HL-60 (cell line): ENCODE measurements at regions not wholly inside any gene's neighbourhood (a gene's known extent, or its start where the extent isn't known, plus 50 kb on each side); places are given as distances from the start of the nearest gene placed in this dataset.

Experiments
- DNase-seq, 2 experiments: peaks; one replicate each; pipeline ENCODE4 v3.0.0-alpha.2; 2010 to 2020; ENCODE audit warnings: low read depth in 1 of 2, low spot score in 1 of 2
- H3K27ac ChIP-seq: fragments of 250-450 bp; sonication (Bioruptor Pico); replicated peaks from 2 replicates; pipeline ENCODE4 v1.5.1; 2020; ENCODE audit warnings: mild to moderate bottlenecking, moderate library complexity
- H3K27me3 ChIP-seq: fragments of 250-450 bp; sonication (Bioruptor Pico); 2 replicates; pipeline ENCODE4 v1.5.1; 2021; ENCODE audit warnings: mild to moderate bottlenecking, moderate library complexity; ENCODE audit not compliant: insufficient read depth, poor library complexity, severe bottlenecking
- H3K4me3 ChIP-seq: replicated peaks from 2 replicates; pipeline ENCODE4 v1.5.1; 2011; ENCODE audit warnings: mild to moderate bottlenecking, control low read depth, low read length; ENCODE audit not compliant: insufficient read depth
- GABPA ChIP-seq: IDR thresholded peaks from 2 replicates; pipeline ENCODE4 v1.6.1; 2012; ENCODE audit warnings: low read depth
- POLR2AphosphoS5 ChIP-seq: IDR thresholded peaks from 2 replicates; pipeline ENCODE4 v1.6.1; 2012; ENCODE audit warnings: low read depth
- SPI1 ChIP-seq: IDR thresholded peaks from 2 replicates; pipeline ENCODE4 v1.6.1; 2012; ENCODE audit warnings: low read depth, mild to moderate bottlenecking, borderline replicate concordance
- TF ChIP-seq, protein P1 (sequence below): IDR thresholded peaks from one replicate; pipeline ENCODE4 v1.5.1; 2011; ENCODE audit warnings: low read length, control low read depth, inconsistent platforms; ENCODE audit not compliant: insufficient read depth
- TF ChIP-seq, protein P2 (sequence below): IDR thresholded peaks from 2 replicates; pipeline ENCODE4 v1.6.1; 2012; ENCODE audit warnings: low read depth; ENCODE audit not compliant: insufficient replicate concordance

- no peak overlapping the region for H3K27ac ChIP-seq
These were observed 612.1 kb downstream of the TBC1D4 start for GRCh38 chr13:74869846-74870245.

DNA sequence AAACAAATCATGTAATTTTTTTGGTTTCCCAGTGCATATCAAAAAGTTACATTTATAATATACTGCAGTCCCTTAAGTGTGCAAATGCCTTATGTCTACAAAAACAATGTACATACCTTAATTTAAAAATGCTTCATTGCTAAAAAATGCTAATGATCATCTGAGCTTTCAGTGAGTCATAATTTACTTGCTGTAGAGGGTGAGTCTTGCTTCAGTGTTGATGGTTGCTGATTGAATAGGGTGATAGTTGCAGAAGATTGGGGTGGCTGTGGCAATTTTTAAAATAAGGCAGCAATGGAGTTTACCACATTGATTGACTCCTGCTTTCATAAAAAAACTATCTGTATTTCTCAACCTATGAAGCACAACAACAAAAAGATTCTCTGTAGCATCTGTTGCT lies 613.9 kb downstream of the TBC1D4 start:
- no peak overlapping the region for H3K4me3 ChIP-seq
- no peak overlapping the region for H3K27ac ChIP-seq
- no peak for TF ChIP-seq POLR2AphosphoS5
- no peak for TF ChIP-seq SPI1
- TF ChIP-seq, protein P1, sequence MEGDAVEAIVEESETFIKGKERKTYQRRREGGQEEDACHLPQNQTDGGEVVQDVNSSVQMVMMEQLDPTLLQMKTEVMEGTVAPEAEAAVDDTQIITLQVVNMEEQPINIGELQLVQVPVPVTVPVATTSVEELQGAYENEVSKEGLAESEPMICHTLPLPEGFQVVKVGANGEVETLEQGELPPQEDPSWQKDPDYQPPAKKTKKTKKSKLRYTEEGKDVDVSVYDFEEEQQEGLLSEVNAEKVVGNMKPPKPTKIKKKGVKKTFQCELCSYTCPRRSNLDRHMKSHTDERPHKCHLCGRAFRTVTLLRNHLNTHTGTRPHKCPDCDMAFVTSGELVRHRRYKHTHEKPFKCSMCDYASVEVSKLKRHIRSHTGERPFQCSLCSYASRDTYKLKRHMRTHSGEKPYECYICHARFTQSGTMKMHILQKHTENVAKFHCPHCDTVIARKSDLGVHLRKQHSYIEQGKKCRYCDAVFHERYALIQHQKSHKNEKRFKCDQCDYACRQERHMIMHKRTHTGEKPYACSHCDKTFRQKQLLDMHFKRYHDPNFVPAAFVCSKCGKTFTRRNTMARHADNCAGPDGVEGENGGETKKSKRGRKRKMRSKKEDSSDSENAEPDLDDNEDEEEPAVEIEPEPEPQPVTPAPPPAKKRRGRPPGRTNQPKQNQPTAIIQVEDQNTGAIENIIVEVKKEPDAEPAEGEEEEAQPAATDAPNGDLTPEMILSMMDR: no peak
- no peak for TF ChIP-seq GABPA
- TF ChIP-seq, protein P2, sequence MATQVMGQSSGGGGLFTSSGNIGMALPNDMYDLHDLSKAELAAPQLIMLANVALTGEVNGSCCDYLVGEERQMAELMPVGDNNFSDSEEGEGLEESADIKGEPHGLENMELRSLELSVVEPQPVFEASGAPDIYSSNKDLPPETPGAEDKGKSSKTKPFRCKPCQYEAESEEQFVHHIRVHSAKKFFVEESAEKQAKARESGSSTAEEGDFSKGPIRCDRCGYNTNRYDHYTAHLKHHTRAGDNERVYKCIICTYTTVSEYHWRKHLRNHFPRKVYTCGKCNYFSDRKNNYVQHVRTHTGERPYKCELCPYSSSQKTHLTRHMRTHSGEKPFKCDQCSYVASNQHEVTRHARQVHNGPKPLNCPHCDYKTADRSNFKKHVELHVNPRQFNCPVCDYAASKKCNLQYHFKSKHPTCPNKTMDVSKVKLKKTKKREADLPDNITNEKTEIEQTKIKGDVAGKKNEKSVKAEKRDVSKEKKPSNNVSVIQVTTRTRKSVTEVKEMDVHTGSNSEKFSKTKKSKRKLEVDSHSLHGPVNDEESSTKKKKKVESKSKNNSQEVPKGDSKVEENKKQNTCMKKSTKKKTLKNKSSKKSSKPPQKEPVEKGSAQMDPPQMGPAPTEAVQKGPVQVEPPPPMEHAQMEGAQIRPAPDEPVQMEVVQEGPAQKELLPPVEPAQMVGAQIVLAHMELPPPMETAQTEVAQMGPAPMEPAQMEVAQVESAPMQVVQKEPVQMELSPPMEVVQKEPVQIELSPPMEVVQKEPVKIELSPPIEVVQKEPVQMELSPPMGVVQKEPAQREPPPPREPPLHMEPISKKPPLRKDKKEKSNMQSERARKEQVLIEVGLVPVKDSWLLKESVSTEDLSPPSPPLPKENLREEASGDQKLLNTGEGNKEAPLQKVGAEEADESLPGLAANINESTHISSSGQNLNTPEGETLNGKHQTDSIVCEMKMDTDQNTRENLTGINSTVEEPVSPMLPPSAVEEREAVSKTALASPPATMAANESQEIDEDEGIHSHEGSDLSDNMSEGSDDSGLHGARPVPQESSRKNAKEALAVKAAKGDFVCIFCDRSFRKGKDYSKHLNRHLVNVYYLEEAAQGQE: no peak
- no peaks in the 10 kb centered on the region for H3K27me3 ChIP-seq
- DNase-seq: no peak

More at GRCh38 chr13:74869846-74870245, 612.1 kb downstream of the TBC1D4 start:
- no peaks in the 10 kb centered on the region for H3K27me3 ChIP-seq
- TF ChIP-seq GABPA: no peak
- no peak for TF ChIP-seq SPI1
- TF ChIP-seq, protein P1: no peak
- no peak for TF ChIP-seq POLR2AphosphoS5
- TF ChIP-seq, protein P2: no peak
- DNase-seq: no peak
- H3K4me3 ChIP-seq: no peak overlapping the region

DNA sequence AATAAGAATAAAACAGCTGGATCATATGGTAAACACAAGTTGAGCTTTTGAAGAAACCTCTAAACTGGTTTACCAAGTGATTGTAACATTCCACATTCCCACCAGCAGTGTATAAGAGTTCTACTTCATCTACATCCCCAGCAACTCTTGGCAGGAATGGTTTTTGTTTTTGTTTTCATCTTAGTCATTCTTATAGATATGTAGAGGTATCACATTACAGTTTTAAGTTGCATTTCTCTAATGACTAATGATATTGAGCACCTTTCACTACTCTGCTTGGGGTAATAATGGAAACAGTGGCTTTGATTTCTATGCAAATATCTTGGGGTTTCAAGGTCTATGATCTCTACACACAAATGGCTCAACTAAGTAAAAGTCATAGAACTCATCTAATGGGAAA lies 614.5 kb downstream of the TBC1D4 start:
- no peak for DNase-seq
- Histone ChIP-seq H3K27me3 (no peaks in the 10 kb centered on the region), H3K4me3 (no peak overlapping the region), H3K27ac (no peak overlapping the region)
- TF ChIP-seq, protein P1: no peak
- TF ChIP-seq SPI1: no peak
- no peak for TF ChIP-seq GABPA
- TF ChIP-seq, protein P2: no peak
